ENCODE measurements at regions not wholly inside any gene's neighbourhood (a gene's known extent, or its start where the extent isn't known, plus 50 kb on each side); places are given as distances from the start of the nearest gene placed in this dataset.
"Not testable (repeated sequence)": the region's sequence is repeated elsewhere in the genome, so short reads cannot be mapped to it uniquely, and the experiment has no call there.

- intact Hi-C loops (cut with DNase I): no loop called here
- DNase-seq (ENCODE audit: low spot score): no peak
These were observed 223.8 kb downstream of the SATB1 start for GRCh38 chr3:18201315-18201714.

- no peak for DNase-seq (ENCODE audit: low spot score)
- intact Hi-C loops (cut with DNase I): no loop called here
These were observed 225.4 kb downstream of the SATB1 start for GRCh38 chr3:18199757-18200156.

GRCh38 chr3:18195836-18196235 is 229.3 kb downstream of the SATB1 start:
- no peak for DNase-seq (ENCODE audit: low spot score)
- intact Hi-C loops (cut with DNase I): no loop called here

GRCh38 chr3:18194431-18194830 is 230.7 kb downstream of the SATB1 start:
- intact Hi-C loops (cut with DNase I): no loop called here
- DNase-seq (ENCODE audit: low spot score): no peak

- intact Hi-C loops (cut with DNase I): no loop called here
- DNase-seq (ENCODE audit: low spot score): no peak
These were observed 234.5 kb downstream of the SATB1 start for GRCh38 chr3:18190646-18191045.

- intact Hi-C loops (cut with DNase I): no loop called here
- DNase-seq (ENCODE audit: low spot score): no peak
These were observed 235.7 kb downstream of the SATB1 start for GRCh38 chr3:18189282-18190050.

GRCh38 chr3:18188491-18188890 is 236.6 kb downstream of the SATB1 start:
- intact Hi-C loops (cut with DNase I): no loop called here
- no peak for DNase-seq (ENCODE audit: low spot score)

- DNase-seq (ENCODE audit: low spot score): no peak
- intact Hi-C loops (cut with DNase I): no loop called here
These were observed 239.5 kb downstream of the SATB1 start for GRCh38 chr3:18185624-18186023.

GRCh38 chr3:18182923-18183322 is 242.2 kb downstream of the SATB1 start:
- intact Hi-C loops (cut with DNase I); DNase-seq (ENCODE audit: low spot score): not testable (repeated sequence)

- DNase-seq (ENCODE audit: low spot score): no peak
- intact Hi-C loops (cut with DNase I): no loop called here
These were observed 245.6 kb downstream of the SATB1 start for GRCh38 chr3:18179521-18179920.

GRCh38 chr3:18177271-18177670 is 247.9 kb downstream of the SATB1 start:
- intact Hi-C loops (cut with DNase I): no loop called here
- DNase-seq (ENCODE audit: low spot score): no peak

GRCh38 chr3:18173891-18174290 is 251.2 kb downstream of the SATB1 start:
- DNase-seq (ENCODE audit: low spot score); intact Hi-C loops (cut with DNase I): not testable (repeated sequence)

GRCh38 chr3:18159681-18160080 is 265.5 kb downstream of the SATB1 start:
- no peak for DNase-seq (ENCODE audit: low spot score)
- intact Hi-C loops (cut with DNase I): no loop called here

GRCh38 chr3:18153571-18154173 is 271.5 kb downstream of the SATB1 start:
- no peak for DNase-seq (ENCODE audit: low spot score)
- intact Hi-C loops (cut with DNase I): no loop called here

- intact Hi-C loops (cut with DNase I): no loop called here
- no peak for DNase-seq (ENCODE audit: low spot score)
These were observed 273.9 kb downstream of the SATB1 start for GRCh38 chr3:18151199-18151598.

- no peak for DNase-seq (ENCODE audit: low spot score)
- intact Hi-C loops (cut with DNase I): no loop called here
These were observed 275.2 kb downstream of the SATB1 start for GRCh38 chr3:18149935-18150334.

- intact Hi-C loops (cut with DNase I): no loop called here
- DNase-seq (ENCODE audit: low spot score): no peak
These were observed 275.8 kb downstream of the SATB1 start for GRCh38 chr3:18149386-18149785.

GRCh38 chr3:18144571-18144970 is 280.6 kb downstream of the SATB1 start:
- intact Hi-C loops (cut with DNase I): no loop called here
- DNase-seq (ENCODE audit: low spot score): no peak

- intact Hi-C loops (cut with DNase I): no loop called here
These were observed 281.8 kb downstream of the SATB1 start for GRCh38 chr3:18143258-18143780.

GRCh38 chr3:18137958-18138357 is 287.2 kb downstream of the SATB1 start:
- no peak for DNase-seq (ENCODE audit: low spot score)
- intact Hi-C loops (cut with DNase I): no loop called here

More at GRCh38 chr3:18143258-18143780, 281.8 kb downstream of the SATB1 start:
- no peak for DNase-seq (ENCODE audit: low spot score)

Data from cardiac septum (tissue), 1 donor.